K562 (cell line): ENCODE measurements at regions not wholly inside any gene's neighbourhood (a gene's known extent, or its start where the extent isn't known, plus 50 kb on each side); places are given as distances from the start of the nearest gene placed in this dataset.

Experiments used
- ATAC-seq: fragments of 200-7000 bp; cut with Tn5 transposase; 3 replicates; pipeline ENCODE4 v1.9.1; 2020; ENCODE audit warnings: moderate library complexity
- BruUV-seq: library from RNA; stranded (reverse); fragments of 400-500 nt; replicated peaks from 2 replicates; lab custom pipeline; 2021; lab: Mats Ljungman, UMichigan
- CTCF ChIA-PET: fragments of 300-600 bp; formaldehyde crosslinking; extraction: SDS; loops from one replicate; lab custom pipeline; 2021; ENCODE audit warnings: low intra/inter-chr PET ratio; lab: Yijun Ruan, JAX
- POLR2A ChIA-PET: fragments of 300-600, 350-650 bp; sonication (Branson Sonifier 250); formaldehyde crosslinking; extraction: SDS; loops from one replicate; lab custom pipeline; 2021; ENCODE audit warnings: antibody characterized with exemption, inconsistent platforms; lab: Yijun Ruan, JAX
- DNase-seq, 4 experiments: peaks; one replicate each; pipeline versions ENCODE4 v3.0.0 to v3.0.0-alpha.2; 2011 to 2018; ENCODE audit warnings: low spot score in 3 of 4, mixed read lengths in 3 of 4; ENCODE audit errors: extremely low read depth in 1 of 4
- FAIRE-seq: peaks from 2 replicates; lab custom pipeline; 2011; peaks lifted over from hg19 to GRCh38; lab: Jason Lieb, UNC
- H2AFZ ChIP-seq: 2 replicates; pipeline ENCODE4 v1.6.0; 2011; ENCODE audit warnings: low read depth, low read length, control low read depth, inconsistent platforms
- H3K27ac ChIP-seq: fragments of 200-600 bp; 3 replicates; pipeline ENCODE4 v1.8.0; 2011; ENCODE audit warnings: low read depth, mild to moderate bottlenecking, control low read depth, inconsistent platforms, low read length, moderate library complexity, mixed read lengths; ENCODE audit errors: extremely low read depth
- H3K27me3 ChIP-seq, 2 experiments: fragments of 300-600 bp in 1 of 2; 2 replicates in 1 of 2; 3 replicates in 1 of 2; pipeline versions ENCODE4 v1.6.0 to v1.8.0; 2011; ENCODE audit warnings: inconsistent platforms in 2 of 2, low read length in 2 of 2, mild to moderate bottlenecking in 1 of 2, mixed read lengths in 1 of 2, moderate library complexity in 1 of 2; ENCODE audit not compliant: control insufficient read depth in 2 of 2, insufficient read depth in 2 of 2
- H3K36me3 ChIP-seq: fragments of 300-600 bp; 3 replicates; pipeline ENCODE4 v1.8.0; 2011; ENCODE audit warnings: mild to moderate bottlenecking, low read length, inconsistent platforms; ENCODE audit not compliant: control insufficient read depth, insufficient read depth
- H3K4me1 ChIP-seq, 2 experiments: fragments of 200-600 bp in 1 of 2; replicated peaks in 1 of 2; 2 replicates in 1 of 2; 3 replicates in 1 of 2; pipeline versions ENCODE4 v1.5.1 to v1.8.0; 2011; ENCODE audit warnings: inconsistent platforms in 2 of 2, low read length in 2 of 2, mild to moderate bottlenecking in 1 of 2, mixed read lengths in 1 of 2, moderate library complexity in 1 of 2; ENCODE audit not compliant: control insufficient read depth in 2 of 2, insufficient read depth in 2 of 2
- H3K4me2 ChIP-seq: 2 replicates; pipeline ENCODE4 v1.6.1; 2011; ENCODE audit warnings: low read length, control low read depth, inconsistent platforms, mixed read lengths; ENCODE audit not compliant: insufficient read depth
- H3K4me3 ChIP-seq: fragments of 200-600 bp; sonication (generic), shearing (Covaris generic); 2 replicates; pipeline ENCODE4 v1.5.1; 2016; ENCODE audit warnings: control low read depth, inconsistent platforms
- H3K79me2 ChIP-seq: fragments of 200-600 bp; 3 replicates; pipeline ENCODE4 v1.8.0; 2011; ENCODE audit warnings: low read length, inconsistent platforms; ENCODE audit not compliant: control insufficient read depth, insufficient read depth
- H3K9ac ChIP-seq, 2 experiments: 2 replicates each; pipeline versions ENCODE4 v1.6.0 to v1.6.1; 2011; ENCODE audit warnings: low read depth in 2 of 2, low read length in 2 of 2, control low read depth in 1 of 2, inconsistent platforms in 1 of 2, mild to moderate bottlenecking in 1 of 2, mixed read lengths in 1 of 2; ENCODE audit not compliant: insufficient read depth in 1 of 2
- H3K9me1 ChIP-seq: one replicate; pipeline ENCODE4 v1.6.0; 2011; ENCODE audit warnings: inconsistent platforms, mild to moderate bottlenecking, low read length, moderate library complexity; ENCODE audit not compliant: control insufficient read depth, insufficient read depth
- H3K9me3 ChIP-seq: replicated peaks from 2 replicates; pipeline ENCODE4 v1.5.1; 2011; ENCODE audit warnings: low read depth, low read length, inconsistent platforms; ENCODE audit not compliant: control insufficient read depth, insufficient read depth
- H4K20me1 ChIP-seq: replicated peaks from 2 replicates; pipeline ENCODE4 v1.6.1; 2011; ENCODE audit warnings: low read length, inconsistent platforms, mixed read lengths; ENCODE audit not compliant: control insufficient read depth, insufficient read depth
- ESRRB ChIP-seq: fragments of 250-450 bp; sonication (Bioruptor Pico); IDR thresholded peaks from 2 replicates; pipeline ENCODE4 v1.5.0; 2020; ENCODE audit warnings: mild to moderate bottlenecking, moderate library complexity, borderline replicate concordance
- GABPB1 ChIP-seq: sonication (generic); formaldehyde crosslinking; IDR thresholded peaks from 2 replicates; pipeline ENCODE4 v1.8.0; 2022; ENCODE audit warnings: mild to moderate bottlenecking, missing genetic modification reagents
- HNRNPL ChIP-seq: fragments of 200-400 bp; formaldehyde crosslinking; IDR thresholded peaks from 2 replicates; pipeline ENCODE4 v1.6.1; 2017; ENCODE audit warnings: low read depth, mild to moderate bottlenecking, low read length
- POLR3A ChIP-seq: IDR thresholded peaks from 2 replicates; pipeline ENCODE4 v1.6.1; 2011; ENCODE audit warnings: borderline replicate concordance, mild to moderate bottlenecking, moderate library complexity; ENCODE audit not compliant: insufficient read length, insufficient read depth; ENCODE audit errors: extremely low read depth
- SMARCA5 ChIP-seq: fragments of 450-650 bp; IDR thresholded peaks from 2 replicates; pipeline ENCODE4 v1.6.1; 2016
- STAG1 ChIP-seq: sonication (generic); formaldehyde crosslinking; IDR thresholded peaks from 2 replicates; pipeline ENCODE4 v1.5.0; 2020; ENCODE audit warnings: missing genetic modification reagents, borderline replicate concordance
- ZNF76 ChIP-seq: fragments of 250-450 bp; sonication (Bioruptor Pico); IDR thresholded peaks from 2 replicates; pipeline ENCODE4 v1.4.0; 2020; ENCODE audit warnings: mild to moderate bottlenecking, moderate library complexity, borderline replicate concordance
- ZNF785 ChIP-seq: fragments of 250-450 bp; sonication (Bioruptor Pico); IDR thresholded peaks from 2 replicates; pipeline ENCODE4 v1.4.0; 2020; ENCODE audit warnings: mild to moderate bottlenecking
- WGBS: fragments of 100-300 bp; shearing (Covaris generic); methylation state at CpG from one replicate; pipeline ENCODE4 v1.1.6; 2016; ENCODE audit warnings: low coverage, mixed read lengths; ENCODE audit not compliant: insufficient coverage; ENCODE audit errors: missing lambda C conversion rate; 5-methylcytosine and 5-hydroxymethylcytosine counted together
- in situ Hi-C: fragments of 300-500 bp; cut with MboI; formaldehyde crosslinking; loops from 4 replicates; pipeline ENCODE4 v1.15.0; 2018; ENCODE audit warnings: inconsistent platforms, mixed read lengths
- intact Hi-C: fragments of 100-400 bp; cut with micrococcal nuclease; formaldehyde crosslinking; loops from 2 replicates; pipeline ENCODE4 v1.14.2; 2022

DNA sequence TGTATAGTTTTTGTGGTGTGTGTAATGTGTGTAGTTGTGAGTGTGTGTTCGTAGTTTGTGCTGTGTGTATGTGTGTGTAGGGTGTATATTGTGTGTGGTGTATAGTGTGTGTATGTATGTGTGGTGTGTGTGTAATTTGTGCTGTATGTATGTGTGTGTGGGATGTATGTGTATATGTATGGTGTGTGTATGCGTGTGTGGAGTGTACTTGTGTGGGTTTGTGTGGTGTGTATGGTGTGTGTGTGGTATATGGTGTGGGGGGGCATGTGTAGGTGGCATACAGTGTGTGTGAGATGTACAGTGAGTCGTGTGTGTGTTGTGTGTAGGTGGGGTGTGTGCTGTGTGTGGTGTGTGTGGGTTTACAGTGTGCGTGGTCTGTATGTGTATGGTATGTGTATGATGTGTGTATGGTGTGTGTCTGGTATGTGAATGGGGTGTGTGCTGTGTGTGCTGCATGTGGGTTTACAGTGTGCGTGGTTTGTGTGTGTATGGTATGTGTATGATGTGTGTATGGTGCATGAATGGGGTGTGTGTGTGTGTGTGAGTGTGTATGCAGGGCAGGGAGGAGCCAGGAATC lies 125.2 kb downstream of the GADD45G start:
- H3K79me2 ChIP-seq: no peaks in the 10 kb centered on the region
- H3K9ac ChIP-seq: no peak overlapping the region
- TF ChIP-seq HNRNPL: no peak
- TF ChIP-seq ESRRB: no peak
- no peak for TF ChIP-seq STAG1 (CRISPR knock-in tag)
- TF ChIP-seq SMARCA5: no peak
- TF ChIP-seq ZNF76 (CRISPR knock-in tag): no peak
- H3K36me3 ChIP-seq: no peaks in the 10 kb centered on the region
- DNase-seq (no peak), FAIRE-seq (no peak), ATAC-seq (no peak)
- intact Hi-C loops (loop anchor here (10.0 kb wide), 1 partner anchor 125 kb away; the partner anchor contains the start of gene GADD45G), in situ Hi-C loops (no loop called here)
- no peaks in the 10 kb centered on the region for H4K20me1 ChIP-seq
- no peaks in the 10 kb centered on the region for H3K4me1 ChIP-seq
- H2AFZ ChIP-seq: no peak overlapping the region
- BruUV-seq: no TSS peak
- ChIA-PET POLR2A (interaction anchor here (0.8 kb wide), 1 partner anchor 9 kb away, joined by 3 read pairs; no protein-coding TSS in a partner anchor), CTCF (no interaction called here)
- H3K9me3 ChIP-seq: no peaks in the 10 kb centered on the region
- no peak overlapping the region for H3K4me2 ChIP-seq
- no peak overlapping the region for H3K4me3 ChIP-seq
- H3K27ac ChIP-seq: no peak overlapping the region
- WGBS: 0% methylated on average over 5 of the region's 5 CpGs
- H3K27me3 ChIP-seq: peaks cover 0 to 4% of the 10 kb centered on the region in 2 experiments; a peak in 2 of 5 replicates
- no peaks in the 10 kb centered on the region for H3K9me1 ChIP-seq

DNA sequence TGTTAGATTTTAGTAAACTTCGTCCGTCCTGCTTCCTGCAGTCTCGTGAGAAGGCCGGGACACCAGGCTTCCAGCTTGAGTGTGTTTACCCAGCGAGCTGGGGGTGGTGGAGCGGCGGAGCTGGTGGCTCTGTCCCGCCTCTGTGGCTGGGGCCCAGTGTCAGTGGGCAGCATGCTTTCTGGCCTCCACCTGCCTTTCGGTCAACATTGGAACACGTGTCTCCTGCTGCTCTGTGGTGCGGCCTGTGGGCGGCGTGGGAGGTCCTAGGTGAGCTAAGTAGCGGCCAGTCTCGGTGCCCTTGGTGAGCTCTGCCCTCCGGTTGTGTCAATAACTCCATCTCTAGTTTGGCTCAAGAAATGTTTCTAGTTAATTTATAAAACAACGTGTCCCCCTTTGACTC lies 125.9 kb downstream of the GADD45G start:
- Histone ChIP-seq H3K9me1 (no peaks in the 10 kb centered on the region), H3K36me3 (no peaks in the 10 kb centered on the region), H3K27ac (no peak overlapping the region), H4K20me1 (no peaks in the 10 kb centered on the region), H2AFZ (no peak overlapping the region), H3K4me1 (no peaks in the 10 kb centered on the region), H3K27me3 (peaks cover 0 to 4% of the 10 kb centered on the region in 2 experiments; a peak in 2 of 5 replicates), H3K9me3 (no peaks in the 10 kb centered on the region), H3K79me2 (no peaks in the 10 kb centered on the region), H3K4me3 (no peak overlapping the region), H3K9ac (no peak overlapping the region), H3K4me2 (no peak overlapping the region)
- POLR2A ChIA-PET: interaction anchor here (0.8 kb wide), 1 partner anchor 9 kb away, joined by 3 read pairs; no protein-coding TSS in a partner anchor
- peak in 2 of 4 experiments; percentile 4 to 10 for DNase-seq
- intact Hi-C loops (loop anchor here (10.0 kb wide), 1 partner anchor 126 kb away; the partner anchor contains the start of gene GADD45G), in situ Hi-C loops (no loop called here)
- BruUV-seq: no TSS peak
- FAIRE-seq: no peak
- CTCF ChIA-PET: interaction anchor here (0.5 kb wide), 1 partner anchor 15 kb away, joined by 6 read pairs; no protein-coding TSS in a partner anchor
- ATAC-seq: no peak
- 2% methylated on average over 17 of the region's 17 CpGs for WGBS
- TF ChIP-seq ZNF785 (CRISPR knock-in tag) (no peak), POLR3A (no peak), GABPB1 (CRISPR knock-in tag) (no peak)
